NCI-H748 (cell line): ENCODE measurements at regions not wholly inside any gene's neighbourhood (a gene's known extent, or its start where the extent isn't known, plus 50 kb on each side); places are given as distances from the start of the nearest gene placed in this dataset.
"Not testable (repeated sequence)": the region's sequence is repeated elsewhere in the genome, so short reads cannot be mapped to it uniquely, and the experiment has no call there.

Experiments used
- DNase-seq: peaks from one replicate; lab custom pipeline; 2025; ENCODE audit not compliant: unreplicated experiment; lab: John Stamatoyannopoulos, UW

DNA sequence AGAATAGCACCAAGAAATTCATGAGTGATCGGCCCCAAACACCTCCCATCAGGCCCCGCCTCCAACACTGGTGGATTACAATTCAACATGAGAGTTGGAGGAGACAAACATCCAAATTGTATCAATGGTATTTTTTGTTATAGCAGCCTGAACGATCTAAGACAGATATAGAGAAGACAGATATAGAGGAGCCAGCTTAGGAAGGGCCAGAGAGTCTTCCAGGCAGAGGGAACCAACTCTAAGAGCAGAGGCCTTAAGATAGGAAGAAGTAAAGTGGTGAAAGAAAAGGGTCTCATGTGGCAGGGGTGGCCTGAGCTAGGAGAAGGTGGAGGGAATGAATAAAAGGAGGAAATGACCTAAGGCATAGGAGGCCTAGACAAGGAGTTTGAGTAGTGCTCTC is 158.8 kb upstream of the TBL1XR1 start:
- no peak for DNase-seq

- no peak for DNase-seq
These were observed 159.7 kb upstream of the TBL1XR1 start for GRCh38 chr3:177356952-177357351.

DNA sequence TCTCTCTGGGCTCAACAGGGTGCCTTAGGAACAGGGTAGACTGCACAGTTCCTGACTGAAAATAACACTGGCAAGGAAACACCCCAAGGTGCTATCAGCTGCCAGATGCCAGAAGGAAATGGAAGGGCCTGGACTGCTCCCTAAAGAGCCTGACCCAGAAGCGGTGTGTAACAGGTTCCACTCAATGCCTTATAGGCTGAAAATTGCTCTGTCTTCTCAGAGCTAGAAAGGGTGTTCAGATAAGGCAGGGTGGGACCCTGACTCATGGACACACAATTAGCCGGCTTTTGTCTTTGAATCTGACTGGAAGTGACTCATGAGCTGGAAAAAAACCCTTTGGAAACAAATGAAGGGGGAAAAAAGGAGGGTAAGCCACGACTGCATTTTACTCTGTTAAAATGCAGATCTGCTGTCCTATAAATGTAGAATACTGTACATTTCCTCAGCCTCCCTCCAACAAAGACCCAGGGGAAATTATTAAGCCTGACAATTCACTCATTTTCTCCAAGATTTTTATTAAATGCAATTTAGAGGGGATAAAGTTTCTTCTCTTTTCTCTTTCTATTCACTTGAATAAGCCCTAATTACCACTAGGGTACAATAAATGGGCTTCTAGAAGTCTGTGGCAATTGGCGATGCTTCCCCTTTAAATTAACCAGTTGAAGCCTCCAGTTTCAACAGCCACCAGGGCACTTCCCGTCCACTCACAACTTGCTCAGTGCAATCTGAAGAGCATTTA is 160.2 kb upstream of the TBL1XR1 start:
- DNase-seq = peak; percentile 47

DNA sequence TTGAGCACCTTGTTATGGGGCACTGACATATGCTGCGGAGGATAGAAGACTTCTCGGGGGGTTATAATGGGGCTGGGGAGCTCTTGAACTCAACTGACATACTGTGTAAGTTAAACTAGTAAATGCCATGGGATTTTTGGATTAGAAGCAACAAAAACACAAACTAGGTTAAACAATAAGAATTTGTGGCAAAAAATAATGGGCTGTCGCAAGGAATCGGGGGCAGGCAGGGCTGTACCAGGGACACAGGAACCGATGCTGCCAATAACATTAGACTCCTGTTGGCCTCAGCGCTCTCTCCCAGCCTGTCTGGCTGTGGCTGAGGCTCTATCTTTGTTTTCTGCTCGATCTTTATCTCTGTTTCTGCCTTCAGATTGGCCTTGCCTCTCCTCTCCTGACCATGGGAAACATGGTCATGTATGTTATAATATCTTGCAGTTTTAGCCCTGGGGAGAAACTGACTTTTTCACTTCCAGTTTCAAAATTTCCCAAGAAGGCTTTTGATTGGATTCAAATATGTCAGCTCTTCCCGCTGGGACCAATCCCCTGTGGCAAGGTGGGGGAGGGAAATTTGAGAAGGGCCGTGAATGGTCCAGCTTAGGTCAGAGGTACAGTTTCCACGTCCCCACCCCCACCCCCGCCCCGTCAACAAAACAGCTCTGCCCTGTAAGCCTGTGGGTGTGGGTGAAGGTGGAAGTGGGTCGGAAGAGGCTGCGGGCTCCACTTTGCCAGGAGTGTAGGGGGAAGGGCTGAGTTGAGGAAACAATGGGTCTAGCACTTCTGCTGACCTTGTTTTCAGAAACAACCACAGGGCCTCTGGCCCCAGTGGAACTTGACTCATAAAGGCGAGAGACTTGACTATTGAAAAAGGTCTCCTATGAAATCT is 161.1 kb upstream of the TBL1XR1 start:
- DNase-seq = peak; percentile 54

GRCh38 chr3:177358977-177359592 is 161.8 kb upstream of the TBL1XR1 start:
- DNase-seq = peak; percentile 77

- peak; percentile 98 for DNase-seq
These were observed 162.5 kb upstream of the TBL1XR1 start for GRCh38 chr3:177359593-177360357.

DNA sequence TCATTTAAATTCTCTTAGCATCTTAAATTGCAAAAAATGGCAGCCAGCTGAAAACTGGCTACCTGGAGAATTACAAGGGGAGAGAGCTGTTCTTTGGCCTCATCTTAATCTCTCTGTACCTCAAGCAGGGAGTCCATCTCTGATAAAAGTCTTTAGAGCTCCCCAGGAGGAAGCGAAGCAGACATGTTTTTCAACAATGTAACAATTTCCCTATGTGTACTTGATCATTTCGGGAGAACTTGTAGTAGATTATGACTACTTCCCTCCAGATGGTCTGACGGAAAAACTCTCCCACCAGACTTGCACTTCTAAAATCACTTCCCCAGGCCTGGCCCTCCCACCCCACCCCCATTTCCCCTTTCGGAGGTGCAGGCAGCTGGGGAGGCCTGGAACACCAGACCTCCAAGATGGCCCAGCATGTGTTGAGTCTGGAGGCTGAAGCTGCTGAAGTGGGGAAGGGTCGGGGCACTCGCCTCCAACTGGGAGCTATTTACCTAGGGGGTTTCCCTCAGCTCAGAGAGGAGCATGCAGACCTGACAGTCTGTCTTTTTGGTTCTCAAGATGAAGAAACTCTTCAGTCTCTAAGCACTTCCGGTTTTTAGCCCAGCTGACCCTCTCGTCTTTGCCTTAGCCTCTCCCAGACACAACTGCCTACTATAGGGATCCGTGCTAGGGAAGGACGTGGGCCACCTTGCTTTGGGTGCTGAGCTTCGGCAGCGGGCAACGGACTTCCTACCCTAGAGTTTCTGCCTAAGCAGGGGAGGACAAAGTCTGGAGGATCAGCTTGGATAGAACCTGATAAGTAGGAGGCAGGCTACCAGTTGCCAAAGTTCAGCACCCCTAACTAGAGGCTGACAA is 164.0 kb upstream of the TBL1XR1 start:
- no peak for DNase-seq

DNA sequence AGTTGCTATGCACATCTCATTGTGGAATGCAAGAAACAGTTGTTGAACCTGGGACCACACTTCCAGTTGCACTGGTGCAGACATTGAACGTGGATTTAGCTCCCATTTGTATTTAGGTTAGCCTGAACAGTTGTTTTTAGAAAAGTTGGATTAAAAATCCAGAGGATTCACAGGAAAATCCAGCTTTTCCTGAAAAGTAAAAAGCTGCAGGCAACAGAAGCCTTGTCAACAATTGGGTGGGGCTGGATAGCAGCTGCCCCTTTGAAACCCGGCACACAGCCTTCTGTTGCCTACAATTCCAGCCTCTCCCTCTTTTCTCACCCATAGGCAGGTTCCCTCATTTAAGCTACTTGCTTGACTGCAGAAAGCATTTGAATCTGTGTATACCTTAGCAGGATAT is 165.3 kb upstream of the TBL1XR1 start:
- DNase-seq = peak; percentile 87

GRCh38 chr3:177364236-177364635 is 167.0 kb upstream of the TBL1XR1 start:
- no peak for DNase-seq

- not testable (repeated sequence) for DNase-seq
These were observed 168.0 kb upstream of the TBL1XR1 start for GRCh38 chr3:177365294-177365693.

GRCh38 chr3:177367788-177368187 is 170.5 kb upstream of the TBL1XR1 start:
- DNase-seq = peak; percentile 59

GRCh38 chr3:177370246-177370822 is 173.1 kb upstream of the TBL1XR1 start:
- no peak for DNase-seq

DNA sequence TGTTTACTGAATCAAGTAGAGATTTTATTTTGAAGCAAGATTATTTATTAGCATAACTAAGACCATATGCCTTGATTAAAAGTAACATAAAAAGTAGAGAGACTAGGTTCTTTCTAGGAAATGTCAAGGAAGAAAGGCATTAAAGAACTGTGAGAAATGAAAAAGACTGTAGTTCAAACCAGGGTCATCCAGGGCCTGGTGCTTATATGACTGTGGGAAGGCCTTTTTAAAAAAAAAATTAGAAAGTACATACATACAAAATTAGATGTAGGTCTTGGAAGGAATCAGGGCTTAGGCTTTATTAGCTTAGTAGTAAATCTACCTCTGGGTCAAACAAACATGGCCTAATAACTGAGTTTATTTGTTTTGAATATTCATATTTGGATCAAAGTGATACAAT is 173.9 kb upstream of the TBL1XR1 start:
- no peak for DNase-seq

GRCh38 chr3:177371888-177372287 is 174.6 kb upstream of the TBL1XR1 start:
- peak; percentile 97 for DNase-seq

GRCh38 chr3:177374323-177374722 is 177.0 kb upstream of the TBL1XR1 start:
- no peak for DNase-seq

GRCh38 chr3:177375316-177375715 is 178.0 kb upstream of the TBL1XR1 start:
- no peak for DNase-seq

- peak; percentile 73 for DNase-seq
These were observed 179.9 kb upstream of the TBL1XR1 start for GRCh38 chr3:177377166-177377565.

GRCh38 chr3:177378168-177378567 is 180.9 kb upstream of the TBL1XR1 start:
- DNase-seq = no peak

DNA sequence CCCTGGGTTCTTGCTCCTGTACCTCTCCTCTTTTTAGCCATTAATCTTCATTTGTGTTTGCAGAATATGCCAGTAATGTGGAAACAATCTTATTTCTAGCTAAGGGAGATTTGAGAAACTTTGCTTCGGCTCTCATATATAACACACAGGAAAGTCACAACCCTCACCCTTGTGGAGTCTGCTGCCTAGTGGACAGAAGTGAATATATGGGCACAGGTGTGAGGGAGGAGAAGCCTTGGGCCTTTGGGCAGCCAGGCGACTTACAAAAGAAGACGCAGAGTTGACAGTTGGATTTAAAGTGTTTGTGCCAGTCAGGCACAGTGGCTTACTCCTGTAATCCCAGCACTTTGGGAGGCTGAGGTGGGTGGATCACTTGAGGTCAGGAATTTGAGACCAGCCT is 181.8 kb upstream of the TBL1XR1 start:
- DNase-seq = no peak

DNA sequence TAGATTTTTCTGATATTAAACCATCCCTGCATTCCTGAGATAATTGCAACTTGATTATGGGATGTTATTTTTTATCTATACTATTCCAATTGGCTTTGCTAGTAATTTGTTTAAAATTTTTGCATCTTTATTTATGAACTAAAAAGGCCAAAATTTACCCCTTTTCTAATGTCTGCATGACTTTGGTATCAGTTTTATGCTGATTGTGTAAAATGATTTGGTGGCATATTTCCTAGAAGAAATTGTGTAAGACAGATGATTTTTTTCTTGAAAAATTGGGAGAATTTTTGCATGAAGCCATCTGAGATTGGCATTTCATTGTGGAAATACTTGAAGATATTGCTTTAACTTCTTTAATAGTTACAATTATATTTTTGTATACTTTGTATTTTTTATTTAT is 183.8 kb upstream of the TBL1XR1 start:
- DNase-seq = no peak
